ENCODE measurements at regions not wholly inside any gene's neighbourhood (a gene's known extent, or its start where the extent isn't known, plus 50 kb on each side); places are given as distances from the start of the nearest gene placed in this dataset.

- TF ChIP-seq RCOR1 (IDR thresholded peaks at IDR 0.05; ENCODE audit: low read depth, low read length) (no peak), HOXB13 (CRISPR knock-in tag; IDR thresholded peaks at IDR 0.05; ENCODE audit: low read depth) (no peak), POLR2A (IDR thresholded peaks at IDR 0.05; ENCODE audit: low read length) (no peak), ZFP36 (IDR thresholded peaks at IDR 0.05; ENCODE audit: borderline replicate concordance, partially characterized antibody) (no peak), MAFK (IDR thresholded peaks at IDR 0.05; ENCODE audit: partially characterized antibody) (peak; percentile 91), RNF2 (IDR thresholded peaks at IDR 0.05; ENCODE audit: borderline replicate concordance, low read depth) (no peak), NPAS2 (CRISPR knock-in tag; IDR thresholded peaks at IDR 0.05; ENCODE audit: borderline replicate concordance) (no peak)
- ChIA-PET POLR2A (no interaction called here), CTCF (interaction anchor here (1.0 to 2.8 kb wide), 4 partner anchors 8 to 109 kb away, joined by 3 to 9 read pairs (median 3); no protein-coding TSS in a partner anchor)
- Histone ChIP-seq H3K4me2 (no peak overlapping the region), H3K4me3 (no peak overlapping the region), H3K27ac (no peak overlapping the region), H3K9me3 (peaks cover 9% of the 10 kb centered on the region; the same call in 2 of the 3 replicates), H3K4me1 (no peaks in the 10 kb centered on the region)
- ATAC-seq (no peak), FAIRE-seq (no peak), DNase-seq (ENCODE audit: low read depth in 1 of 2, low spot score in 1 of 2) (no peak)
- whole genome bisulfite sequencing (ENCODE audit: missing lambda C conversion rate): 81% methylated on average over 3 of the region's 3 CpGs
Measured at GRCh38 chr2:195507447-195508138, 149.4 kb upstream of the SLC39A10 start.

- Histone ChIP-seq H3K4me1 (no peaks in the 10 kb centered on the region), H3K4me3 (no peak overlapping the region), H3K4me2 (no peak overlapping the region), H3K9me3 (peaks cover 9% of the 10 kb centered on the region; the same call in 2 of the 3 replicates), H3K27ac (no peak overlapping the region)
- no peak for TF ChIP-seq NFE2L2 (conservative IDR thresholded peaks at IDR 0.05; ENCODE audit: low read length)
- ChIA-PET CTCF (interaction anchor here (1.4 kb wide), 1 partner anchor 59 kb away, joined by 3 read pairs; no protein-coding TSS in a partner anchor), POLR2A (no interaction called here)
- DNase-seq (ENCODE audit: low read depth in 1 of 2, low spot score in 1 of 2) (no peak), FAIRE-seq (no peak), ATAC-seq (no peak)
- 81% methylated on average over 2 of the region's 2 CpGs for WGBS (ENCODE audit: missing lambda C conversion rate)
Measured at GRCh38 chr2:195505701-195506100, 151.3 kb upstream of the SLC39A10 start.

- FAIRE-seq (no peak), DNase-seq (ENCODE audit: low read depth in 1 of 2, low spot score in 1 of 2) (no peak), ATAC-seq (no peak)
- H3K4me2 ChIP-seq: no peak overlapping the region
- WGBS (ENCODE audit: missing lambda C conversion rate): 88% methylated on average over 6 of the region's 6 CpGs
- H3K4me3 ChIP-seq: no peak overlapping the region
- peak overlapping the region in 1 of 2 experiments; percentile 2; a peak in 1 of 6 replicates for H3K27ac ChIP-seq
- TF ChIP-seq ESRRA (IDR thresholded peaks at IDR 0.05; ENCODE audit: borderline replicate concordance, low read length): no peak
- no peak for TF ChIP-seq USF2 (IDR thresholded peaks at IDR 0.05)
- TF ChIP-seq FOSL2 (IDR thresholded peaks at IDR 0.05): no peak
- no peak for TF ChIP-seq FOSL2 (CRISPR knock-in tag; IDR thresholded peaks at IDR 0.05)
- TF ChIP-seq SREBF2 (IDR thresholded peaks at IDR 0.05): no peak
- TF ChIP-seq RFX5 (IDR thresholded peaks at IDR 0.05): no peak
- no peak for TF ChIP-seq E2F6 (IDR thresholded peaks at IDR 0.05; ENCODE audit: borderline replicate concordance, low read depth)
- TF ChIP-seq ZC3H11A (IDR thresholded peaks at IDR 0.05): no peak
- TF ChIP-seq POLR2AphosphoS2 (conservative IDR thresholded peaks at IDR 0.05; ENCODE audit: low read length): no peak
- no peak for TF ChIP-seq KDM1A (IDR thresholded peaks at IDR 0.05; ENCODE audit: low read depth)
- POLR2A ChIA-PET: no interaction called here
- peaks cover 9% of the 10 kb centered on the region; the same call in 2 of the 3 replicates for H3K9me3 ChIP-seq
- H3K4me1 ChIP-seq: peaks cover 3% of the 10 kb centered on the region; the same call in 1 of the 3 replicates
- CTCF ChIA-PET: no interaction called here
Measured at GRCh38 chr2:195503208-195503607, 153.8 kb upstream of the SLC39A10 start.

GRCh38 chr2:195501746-195502145 lies 155.3 kb upstream of the SLC39A10 start:
- TF ChIP-seq HOXB5 (CRISPR knock-in tag; IDR thresholded peaks at IDR 0.05): no peak
- no peak for TF ChIP-seq RFX5 (IDR thresholded peaks at IDR 0.05)
- no peak for TF ChIP-seq CTCF (IDR thresholded peaks at IDR 0.05)
- WGBS (ENCODE audit: missing lambda C conversion rate): 89% methylated on average over 7 of the region's 7 CpGs
- FAIRE-seq: no peak
- ChIA-PET CTCF (interaction anchor here (1.3 kb wide), 1 partner anchor 8 kb away, joined by 3 read pairs; no protein-coding TSS in a partner anchor), POLR2A (no interaction called here)
- Histone ChIP-seq H3K4me2 (no peak overlapping the region), H3K4me1 (peaks cover 3% of the 10 kb centered on the region; the same call in 1 of the 3 replicates), H3K4me3 (no peak overlapping the region), H3K9me3 (peaks cover 1% of the 10 kb centered on the region; the same call in 1 of the 3 replicates), H3K27ac (no peak overlapping the region)
- no peak for DNase-seq (ENCODE audit: low read depth in 1 of 2, low spot score in 1 of 2)
- ATAC-seq: no peak
